Muscle of leg (tissue), 3 donors: ENCODE measurements at regions not wholly inside any gene's neighbourhood (a gene's known extent, or its start where the extent isn't known, plus 50 kb on each side); places are given as distances from the start of the nearest gene placed in this dataset.
"Not testable (repeated sequence)": the region's sequence is repeated elsewhere in the genome, so short reads cannot be mapped to it uniquely, and the experiment has no call there.

Experiments used
- DNase-seq: peaks from one replicate; pipeline ENCODE4 v3.0.0; 2013
- H3K27ac ChIP-seq: one replicate; pipeline ENCODE4 v1.5.1; 2013; ENCODE audit warnings: mild to moderate bottlenecking, low read length, control low read depth
- H3K27me3 ChIP-seq: one replicate; pipeline ENCODE4 v1.6.1; 2013; ENCODE audit warnings: low read length; ENCODE audit not compliant: control insufficient read depth, insufficient read depth
- H3K36me3 ChIP-seq: one replicate; pipeline ENCODE4 v1.6.1; 2013; ENCODE audit warnings: low read length; ENCODE audit not compliant: control insufficient read depth, insufficient read depth
- H3K4me1 ChIP-seq: one replicate; pipeline ENCODE4 v1.6.1; 2013; ENCODE audit warnings: low read length; ENCODE audit not compliant: control insufficient read depth, insufficient read depth
- H3K4me3 ChIP-seq: one replicate; pipeline ENCODE4 v1.5.1; 2013; ENCODE audit warnings: low read length, control low read depth
- H3K9me3 ChIP-seq: replicated peaks from 2 replicates; pipeline ENCODE4 v1.6.1; 2013; ENCODE audit warnings: low read depth, low read length; ENCODE audit not compliant: control insufficient read depth
- WGBS: methylation state at CpG from one replicate; pipeline ENCODE4 v1.1.5; 2013; ENCODE audit warnings: missing lambda C conversion rate; ENCODE audit not compliant: insufficient coverage; 5-methylcytosine and 5-hydroxymethylcytosine counted together

DNA sequence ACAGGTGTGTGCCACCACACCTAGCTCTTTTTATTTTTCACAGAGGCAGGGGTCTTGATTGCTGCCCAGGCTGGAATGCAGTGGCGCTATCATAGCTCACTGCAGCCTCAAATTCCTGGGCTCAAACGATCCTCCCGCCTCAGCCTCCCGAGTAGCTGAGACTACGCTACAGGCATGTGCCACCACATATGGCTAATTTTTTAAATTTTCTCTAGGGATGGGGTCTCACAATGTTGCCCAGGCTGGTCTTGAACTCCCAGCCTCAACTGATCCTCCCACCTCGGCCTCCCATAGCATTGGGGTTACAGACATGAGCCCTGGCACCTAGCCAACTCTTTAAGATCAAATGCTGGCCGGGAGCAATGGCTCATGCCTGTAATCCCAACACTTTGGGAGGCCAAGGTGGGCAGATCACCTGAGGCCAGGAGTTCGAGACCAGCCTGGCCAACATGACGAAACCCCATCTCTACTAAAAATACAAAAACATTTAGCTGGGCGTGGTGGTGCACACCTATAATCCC is 50.6 kb upstream of the MYL10 start:
- H3K4me1 ChIP-seq, result peaks cover 12% of the 10 kb centered on the region
- not testable (repeated sequence) for DNase-seq, H3K27me3 ChIP-seq, H3K27ac ChIP-seq, H3K4me3 ChIP-seq, H3K9me3 ChIP-seq, H3K36me3 ChIP-seq
- 95% methylated on average over 6 of the region's 10 CpGs for WGBS

DNA sequence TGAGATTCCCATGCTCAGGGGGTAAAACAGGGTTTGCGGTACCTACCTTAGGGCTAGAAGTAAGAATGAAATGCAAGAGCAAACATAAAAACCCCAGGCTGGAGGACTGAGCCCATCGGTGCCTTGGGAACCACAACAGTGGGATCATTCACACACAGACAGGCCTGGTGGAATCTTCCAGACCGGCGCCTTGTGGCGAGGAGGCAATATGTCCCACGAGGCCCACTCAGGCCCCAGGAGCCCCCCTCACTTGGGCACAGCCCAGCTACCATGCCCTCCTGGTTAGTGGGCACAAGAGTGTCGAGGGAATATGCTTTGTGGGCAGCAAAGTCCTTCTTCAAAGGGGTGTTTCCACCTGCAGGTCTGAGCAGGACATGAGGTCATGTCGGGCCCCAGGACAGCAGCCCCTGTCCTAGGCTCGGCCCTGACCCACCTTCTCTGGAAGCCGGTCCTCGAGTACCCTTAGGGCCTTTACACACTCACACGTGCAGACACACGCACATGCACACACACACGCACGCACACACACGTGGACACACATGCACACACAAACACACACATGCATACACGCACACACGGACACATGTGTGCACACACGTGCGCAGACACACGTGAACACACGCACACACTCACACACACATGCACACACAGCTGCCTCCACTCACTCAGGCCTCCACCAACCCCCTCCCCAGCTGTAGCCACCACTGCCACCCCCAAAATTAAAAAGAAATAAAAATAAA is 51.5 kb upstream of the MYL10 start:
- Histone ChIP-seq H3K27ac (no peak overlapping the region), H3K4me1 (peaks cover 12% of the 10 kb centered on the region), H3K36me3 (no peaks in the 10 kb centered on the region), H3K9me3 (no peaks in the 10 kb centered on the region), H3K27me3 (peaks cover 5% of the 10 kb centered on the region), H3K4me3 (no peak overlapping the region)
- no peak for DNase-seq
- WGBS, result 74% methylated on average over 16 of the region's 22 CpGs

DNA sequence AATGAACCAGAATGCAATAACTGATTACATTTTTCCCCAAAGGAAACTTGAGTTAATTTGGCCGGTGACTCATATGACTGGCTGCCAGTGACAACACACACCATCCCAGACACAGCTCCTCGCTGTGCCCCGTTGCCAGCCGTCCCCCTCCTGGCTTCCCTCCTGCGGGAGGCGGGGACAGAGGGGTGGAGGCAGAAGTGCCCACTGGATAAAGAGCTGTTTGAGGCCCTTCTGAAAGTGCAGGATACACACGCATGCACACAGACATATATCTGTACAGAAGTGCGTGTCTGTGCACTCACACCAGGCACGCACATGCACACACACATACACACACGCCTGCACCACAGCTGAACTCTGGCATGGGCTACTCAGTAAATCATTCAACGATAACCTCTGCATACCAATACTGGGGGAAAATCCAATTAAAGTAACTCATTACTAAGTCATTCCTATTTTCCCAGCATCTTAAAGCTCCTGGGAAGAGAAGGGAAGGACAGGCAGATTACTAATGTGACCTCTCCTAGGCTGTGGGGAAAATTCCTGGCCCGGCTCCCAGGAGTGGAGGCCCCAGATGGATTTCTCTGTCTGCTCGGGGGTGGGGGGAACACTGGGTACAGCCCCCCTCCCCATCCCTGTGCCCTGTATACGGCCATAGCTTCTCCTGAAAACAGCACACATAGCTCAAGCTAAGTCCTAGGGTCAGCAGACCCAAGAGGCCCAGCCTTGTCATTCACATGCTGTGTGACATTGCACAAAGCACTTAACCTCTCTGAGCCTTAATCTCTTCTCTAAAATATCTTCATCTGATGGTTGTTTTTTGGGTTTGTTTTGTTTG is 52.3 kb upstream of the MYL10 start:
- 18% methylated on average over 3 of the region's 14 CpGs for WGBS
- no peak overlapping the region for H3K4me3 ChIP-seq
- peaks cover 5% of the 10 kb centered on the region for H3K27me3 ChIP-seq
- no peaks in the 10 kb centered on the region for H3K9me3 ChIP-seq
- no peaks in the 10 kb centered on the region for H3K36me3 ChIP-seq
- peak overlapping the region; percentile 5 for H3K27ac ChIP-seq
- peak; percentile 81 for DNase-seq
- H3K4me1 ChIP-seq, result peaks cover 12% of the 10 kb centered on the region

DNA sequence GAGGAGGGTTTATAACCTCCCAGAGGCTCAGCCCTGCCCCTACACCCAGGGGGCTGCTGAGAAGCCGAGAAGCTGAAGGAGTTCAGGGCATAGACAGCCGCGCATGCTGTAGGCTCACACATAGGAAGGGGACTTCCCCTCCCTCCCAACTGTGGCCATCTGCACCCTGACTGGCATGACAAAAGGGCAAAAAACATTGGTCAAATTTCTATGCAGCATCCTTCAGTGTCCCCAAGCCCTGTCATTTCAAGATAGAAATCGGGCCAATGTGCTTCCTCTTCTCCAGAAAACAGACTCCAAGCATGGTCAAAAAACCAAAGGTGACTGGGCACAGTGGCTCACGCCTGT is 55.9 kb upstream of the MYL10 start:
- no peak for DNase-seq
- H3K9me3 ChIP-seq, result no peaks in the 10 kb centered on the region
- peaks cover 22% of the 10 kb centered on the region for H3K4me1 ChIP-seq
- no peak overlapping the region for H3K4me3 ChIP-seq
- H3K27me3 ChIP-seq, result peaks cover 2% of the 10 kb centered on the region
- no peaks in the 10 kb centered on the region for H3K36me3 ChIP-seq
- WGBS, result 63% methylated on average over 4 of the region's 5 CpGs
- H3K27ac ChIP-seq, result no peak overlapping the region

DNA sequence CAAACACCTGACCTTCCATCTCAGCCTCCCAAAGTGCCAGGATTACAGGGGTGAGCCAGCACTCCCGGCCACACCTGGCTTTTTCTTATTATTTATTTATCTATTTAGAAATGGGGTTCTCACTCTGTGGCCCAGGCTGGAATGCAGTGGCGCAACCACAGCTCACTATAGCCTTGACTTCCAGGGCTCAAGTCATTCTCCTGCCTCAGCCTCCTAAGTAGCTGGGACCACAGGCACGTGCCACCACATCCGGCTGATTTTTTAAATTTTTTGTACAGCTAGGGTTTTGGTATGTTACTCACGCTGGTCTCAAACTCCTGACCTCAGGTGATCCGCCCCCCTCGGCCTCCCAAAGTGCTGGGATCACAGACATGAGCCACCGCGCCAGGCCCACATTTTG is 56.9 kb upstream of the MYL10 start:
- Histone ChIP-seq H3K27ac (no peak overlapping the region), H3K9me3 (no peaks in the 10 kb centered on the region), H3K36me3 (no peaks in the 10 kb centered on the region), H3K4me3 (no peak overlapping the region), H3K4me1 (peaks cover 22% of the 10 kb centered on the region), H3K27me3 (peaks cover 2% of the 10 kb centered on the region)
- 53% methylated on average over 3 of the region's 9 CpGs for WGBS
- DNase-seq, result no peak

DNA sequence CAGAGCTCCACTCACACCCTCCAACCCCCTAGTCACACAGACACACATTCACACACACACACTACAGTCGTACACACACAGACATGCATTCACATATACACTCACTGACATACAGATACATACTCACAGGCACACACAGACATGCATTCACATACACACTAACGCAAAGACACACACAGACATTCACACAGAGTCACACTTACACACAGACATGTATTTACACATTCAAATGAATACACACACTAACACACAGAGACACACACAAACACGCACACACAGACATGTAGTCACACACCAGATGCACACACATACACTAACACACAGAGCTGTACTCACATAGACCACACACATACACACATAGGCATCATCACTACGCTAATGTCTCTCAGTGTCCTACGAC is 58.0 kb upstream of the MYL10 start:
- H3K4me1 ChIP-seq, result peaks cover 17% of the 10 kb centered on the region
- WGBS, result 64% methylated on average over 5 of the region's 5 CpGs
- no peaks in the 10 kb centered on the region for H3K36me3 ChIP-seq
- no peaks in the 10 kb centered on the region for H3K9me3 ChIP-seq
- no peak overlapping the region for H3K4me3 ChIP-seq
- DNase-seq, result no peak
- no peak overlapping the region for H3K27ac ChIP-seq
- H3K27me3 ChIP-seq, result peaks cover 2% of the 10 kb centered on the region

DNA sequence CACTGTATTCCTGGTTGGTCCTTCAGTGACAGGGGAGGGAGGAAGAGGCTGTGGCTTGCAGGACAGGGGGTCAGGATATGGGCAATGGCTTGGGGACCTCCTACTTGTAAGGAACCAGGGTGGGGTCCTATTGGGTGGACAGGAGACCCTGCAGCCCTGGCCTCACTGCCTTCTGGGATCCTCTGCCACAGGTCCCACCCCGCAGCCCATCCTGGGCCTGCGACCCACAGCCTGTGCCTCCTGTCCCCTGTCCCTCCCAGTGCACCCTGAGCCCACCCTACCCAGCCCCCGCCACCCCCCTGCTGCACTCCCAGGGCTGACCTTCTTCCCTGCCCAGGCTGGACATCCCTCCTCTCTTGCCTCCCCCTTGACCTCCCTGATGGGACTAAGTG is 58.7 kb upstream of the MYL10 start:
- Histone ChIP-seq H3K27ac (no peak overlapping the region), H3K9me3 (no peaks in the 10 kb centered on the region), H3K36me3 (no peaks in the 10 kb centered on the region), H3K4me1 (peaks cover 20% of the 10 kb centered on the region), H3K4me3 (no peak overlapping the region), H3K27me3 (peaks cover 2% of the 10 kb centered on the region)
- WGBS, result no CpG with 5 or more reads among the region's 3 CpGs
- no peak for DNase-seq

DNA sequence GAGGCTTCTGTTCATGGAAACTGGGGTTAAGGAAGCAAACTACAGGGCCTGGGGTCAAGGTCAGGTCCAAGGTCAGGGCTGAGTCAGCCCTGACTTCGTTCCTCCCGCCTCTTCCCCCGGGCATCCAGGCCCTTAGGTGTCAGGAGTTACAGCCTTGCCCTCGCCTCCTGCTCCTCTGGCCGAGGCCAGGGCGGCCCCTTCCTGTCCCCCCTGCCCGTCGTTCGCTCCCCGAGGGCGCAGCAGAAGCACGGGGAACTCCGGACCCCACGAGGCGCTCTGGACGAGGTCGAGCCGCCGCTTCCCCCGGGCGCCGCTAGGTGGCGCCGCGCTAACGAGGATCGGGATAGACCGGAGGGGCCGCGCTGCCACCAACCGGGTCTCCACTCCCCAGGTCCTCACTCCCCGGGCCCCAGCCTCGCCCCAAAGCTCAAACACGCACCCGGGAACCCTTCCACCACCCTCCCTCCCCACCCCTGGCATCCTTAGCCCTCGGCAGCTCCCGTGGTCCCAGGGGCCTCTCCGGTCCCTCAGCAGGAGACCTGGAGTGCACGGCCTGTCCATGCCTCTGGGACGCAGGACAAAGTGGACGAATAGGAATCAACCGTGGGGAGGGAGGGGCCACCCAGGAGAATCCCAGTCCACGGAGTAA is 59.2 kb upstream of the MYL10 start:
- Histone ChIP-seq H3K36me3 (no peaks in the 10 kb centered on the region), H3K27ac (no peak overlapping the region), H3K4me1 (peaks cover 20% of the 10 kb centered on the region), H3K4me3 (peak overlapping the region; percentile 19), H3K9me3 (no peaks in the 10 kb centered on the region), H3K27me3 (peaks cover 2% of the 10 kb centered on the region)
- DNase-seq, result peak; percentile 70
- WGBS, result 1% methylated on average over 34 of the region's 43 CpGs

DNA sequence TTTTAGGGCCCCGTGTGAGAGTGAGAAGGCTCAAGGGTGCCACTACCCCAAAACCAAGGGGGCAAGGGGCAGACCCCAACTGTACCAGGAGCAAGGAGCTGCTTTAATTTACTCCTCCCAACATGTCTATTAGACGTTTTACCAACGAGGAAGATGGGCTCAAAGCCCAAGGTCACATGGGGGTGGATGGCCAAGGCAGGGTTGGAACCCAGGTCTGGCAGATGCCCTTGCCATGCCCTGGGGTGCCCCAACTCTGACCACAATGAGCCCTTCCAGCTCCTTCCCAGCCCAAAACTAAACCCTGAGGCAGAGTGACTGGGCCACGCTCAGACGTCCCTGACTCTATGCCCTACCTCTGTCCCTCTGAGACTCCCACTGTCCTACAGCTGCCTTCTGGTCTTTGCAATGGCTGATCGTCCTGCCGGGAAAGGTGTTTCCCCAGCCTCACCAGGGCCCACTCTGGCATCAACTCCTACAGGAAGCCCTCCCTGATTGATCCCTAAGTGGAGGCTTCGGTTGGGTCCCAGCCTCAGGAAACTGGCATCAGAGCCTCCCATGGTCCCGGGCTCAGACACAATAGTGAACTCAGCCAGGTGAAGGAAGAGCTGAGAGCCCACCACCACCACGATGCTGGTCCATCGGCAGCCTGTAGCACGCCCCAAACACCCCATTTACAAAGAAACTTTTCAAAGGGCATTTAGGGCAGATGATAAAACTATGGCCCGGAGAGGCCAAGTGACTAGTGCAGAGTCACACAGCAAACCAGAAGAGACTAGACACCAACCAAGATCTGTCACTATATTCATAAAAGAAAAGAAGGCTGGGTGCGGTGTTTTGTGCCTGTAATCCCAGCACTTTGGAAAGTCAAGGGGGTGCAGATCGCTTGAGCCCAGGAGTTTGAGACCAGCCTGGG is 60.2 kb upstream of the MYL10 start:
- Histone ChIP-seq H3K4me3 (no peak overlapping the region), H3K36me3 (no peaks in the 10 kb centered on the region), H3K27ac (no peak overlapping the region), H3K4me1 (peaks cover 20% of the 10 kb centered on the region), H3K27me3 (peaks cover 2% of the 10 kb centered on the region), H3K9me3 (no peaks in the 10 kb centered on the region)
- 82% methylated on average over 11 of the region's 15 CpGs for WGBS
- no peak for DNase-seq
